ENCODE measurements at regions not wholly inside any gene's neighbourhood (a gene's known extent, or its start where the extent isn't known, plus 50 kb on each side); places are given as distances from the start of the nearest gene placed in this dataset.
"Not testable (repeated sequence)": the region's sequence is repeated elsewhere in the genome, so short reads cannot be mapped to it uniquely, and the experiment has no call there.

- no peaks in the 10 kb centered on the region for H3K27me3 ChIP-seq
- no peak overlapping the region for H3K4me3 ChIP-seq (ENCODE audit: low read depth in 1 of 2, low read length in 1 of 2)
- no peaks in the 10 kb centered on the region for H3K4me1 ChIP-seq (ENCODE audit: control insufficient read depth in 1 of 2, insufficient read depth in 1 of 2, low read depth in 1 of 2, low read length in 1 of 2)
- no peaks in the 10 kb centered on the region for H3K9me3 ChIP-seq
- no peak overlapping the region for H3K27ac ChIP-seq
- no peak for TF ChIP-seq CTCF (IDR thresholded peaks at IDR 0.05)
- H3K36me3 ChIP-seq: no peaks in the 10 kb centered on the region
These were observed 426.5 kb upstream of the AKR1E2 start for GRCh38 chr10:4399556-4399955.

- Histone ChIP-seq H3K27ac (no peak overlapping the region), H3K27me3 (no peaks in the 10 kb centered on the region), H3K9me3 (no peaks in the 10 kb centered on the region), H3K36me3 (no peaks in the 10 kb centered on the region), H3K4me3 (ENCODE audit: low read depth in 1 of 2, low read length in 1 of 2) (no peak overlapping the region), H3K4me1 (ENCODE audit: control insufficient read depth in 1 of 2, insufficient read depth in 1 of 2, low read depth in 1 of 2, low read length in 1 of 2) (no peaks in the 10 kb centered on the region)
- no peak for TF ChIP-seq CTCF (IDR thresholded peaks at IDR 0.05)
These were observed 427.4 kb upstream of the AKR1E2 start for GRCh38 chr10:4398602-4399001.

- H3K4me1 ChIP-seq (ENCODE audit: control insufficient read depth in 1 of 2, insufficient read depth in 1 of 2, low read depth in 1 of 2, low read length in 1 of 2): no peaks in the 10 kb centered on the region
- no peaks in the 10 kb centered on the region for H3K36me3 ChIP-seq
- TF ChIP-seq CTCF (IDR thresholded peaks at IDR 0.05): no peak
- H3K27ac ChIP-seq: no peak overlapping the region
- H3K4me3 ChIP-seq (ENCODE audit: low read depth in 1 of 2, low read length in 1 of 2): no peak overlapping the region
- H3K27me3 ChIP-seq: no peaks in the 10 kb centered on the region
- H3K9me3 ChIP-seq: no peaks in the 10 kb centered on the region
These were observed 428.7 kb upstream of the AKR1E2 start for GRCh38 chr10:4397337-4397736.

GRCh38 chr10:4396401-4397283, 429.4 kb upstream of the AKR1E2 start:
- Histone ChIP-seq H3K4me3 (ENCODE audit: low read depth in 1 of 2, low read length in 1 of 2) (no peak overlapping the region), H3K27me3 (no peaks in the 10 kb centered on the region), H3K4me1 (ENCODE audit: control insufficient read depth in 1 of 2, insufficient read depth in 1 of 2, low read depth in 1 of 2, low read length in 1 of 2) (no peaks in the 10 kb centered on the region), H3K27ac (no peak overlapping the region), H3K9me3 (no peaks in the 10 kb centered on the region), H3K36me3 (no peaks in the 10 kb centered on the region)
- TF ChIP-seq CTCF (IDR thresholded peaks at IDR 0.05): no peak

- Histone ChIP-seq H3K4me1 (ENCODE audit: control insufficient read depth in 1 of 2, insufficient read depth in 1 of 2, low read depth in 1 of 2, low read length in 1 of 2) (no peaks in the 10 kb centered on the region), H3K27me3 (no peaks in the 10 kb centered on the region), H3K36me3 (no peaks in the 10 kb centered on the region), H3K4me3 (ENCODE audit: low read depth in 1 of 2, low read length in 1 of 2) (no peak overlapping the region), H3K9me3 (no peaks in the 10 kb centered on the region), H3K27ac (no peak overlapping the region)
- no peak for TF ChIP-seq CTCF (IDR thresholded peaks at IDR 0.05)
These were observed 430.3 kb upstream of the AKR1E2 start for GRCh38 chr10:4395731-4396130.

GRCh38 chr10:4394455-4394854, 431.6 kb upstream of the AKR1E2 start:
- H3K4me3 ChIP-seq (ENCODE audit: low read depth in 1 of 2, low read length in 1 of 2); H3K4me1 ChIP-seq (ENCODE audit: control insufficient read depth in 1 of 2, insufficient read depth in 1 of 2, low read depth in 1 of 2, low read length in 1 of 2); H3K36me3 ChIP-seq; H3K27me3 ChIP-seq; H3K9me3 ChIP-seq; H3K27ac ChIP-seq: not testable (repeated sequence)

All from neutrophil (primary cell).